Stimulated activated CD8-positive, alpha-beta memory T cell treated with anti-CD3 and anti-CD28 coated beads, Interleukin-15, amount 100 ng/mL, for 24 hours (primary cell): ENCODE measurements at regions not wholly inside any gene's neighbourhood (a gene's known extent, or its start where the extent isn't known, plus 50 kb on each side); places are given as distances from the start of the nearest gene placed in this dataset.

Source experiments
- DNase-seq: peaks from one replicate; pipeline ENCODE4 v3.0.0-alpha.2; 2020; ENCODE audit warnings: low read depth

- DNase-seq = no peak
These were observed 260.8 kb upstream of the HABP2 start for GRCh38 chr10:113292086-113292485.

- DNase-seq = no peak
These were observed 260.1 kb upstream of the HABP2 start for GRCh38 chr10:113292743-113293142.

DNA sequence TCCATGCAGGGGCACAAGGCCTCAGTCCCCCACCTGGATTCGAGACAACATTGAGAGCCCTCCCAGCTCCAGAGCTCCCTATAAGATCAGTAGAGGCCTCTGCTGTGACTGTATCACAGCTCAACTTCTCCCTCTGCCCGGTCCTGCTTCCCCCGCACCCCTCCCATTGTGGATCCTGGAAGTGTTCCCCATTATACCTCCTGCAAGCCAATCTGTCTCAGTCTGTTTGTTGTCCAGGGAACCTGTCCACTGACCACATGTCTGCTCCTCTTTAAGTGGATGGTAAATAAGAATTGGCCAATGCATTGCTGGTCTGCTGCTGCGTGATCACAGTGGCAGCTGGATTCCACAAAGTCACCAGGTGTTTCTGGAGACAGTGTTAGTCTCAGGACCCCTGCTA is 259.7 kb upstream of the HABP2 start:
- DNase-seq = no peak

- no peak for DNase-seq
These were observed 258.0 kb upstream of the HABP2 start for GRCh38 chr10:113294868-113295267.

GRCh38 chr10:113297226-113297625 is 255.6 kb upstream of the HABP2 start:
- no peak for DNase-seq

DNA sequence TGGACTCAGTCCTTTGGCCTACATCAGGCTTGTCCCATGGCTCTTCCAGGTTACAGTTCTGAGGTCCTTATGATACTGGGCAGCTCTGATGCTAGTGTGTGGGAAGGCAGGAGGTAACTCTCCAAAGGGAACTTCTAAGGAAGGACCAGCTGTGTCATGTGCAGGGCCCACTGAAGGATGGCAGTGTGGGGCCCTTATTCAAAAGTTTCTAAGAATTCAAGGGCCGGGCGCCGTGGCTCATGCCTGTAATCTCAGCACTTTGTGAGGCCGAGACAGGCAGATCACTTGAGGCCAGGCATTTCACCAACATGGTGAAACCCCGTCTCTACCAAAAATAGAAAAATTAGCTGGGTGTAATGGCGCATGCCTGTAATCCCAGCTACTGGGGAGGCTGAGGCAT is 254.2 kb upstream of the HABP2 start:
- no peak for DNase-seq

- DNase-seq = no peak
These were observed 252.7 kb upstream of the HABP2 start for GRCh38 chr10:113300201-113300600.

DNA sequence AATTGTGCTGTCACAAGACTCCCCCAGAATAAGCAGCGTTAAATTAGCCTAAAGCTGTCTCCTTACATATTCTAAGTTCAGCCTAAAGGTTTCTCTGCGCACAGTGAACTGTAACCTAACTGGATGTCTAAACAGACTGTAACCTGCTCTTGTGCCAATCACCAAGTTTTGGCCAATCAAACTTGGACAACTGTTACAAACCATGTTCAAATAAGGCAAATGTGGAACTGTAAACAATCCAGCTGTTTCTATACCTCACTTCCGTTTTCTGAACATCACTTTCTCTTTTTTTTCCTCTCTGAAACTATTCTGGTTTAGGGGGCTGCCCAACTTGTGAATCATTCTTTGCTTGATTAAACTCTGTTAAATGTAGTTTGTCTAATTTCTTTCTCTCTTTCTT is 252.2 kb upstream of the HABP2 start:
- no peak for DNase-seq

DNA sequence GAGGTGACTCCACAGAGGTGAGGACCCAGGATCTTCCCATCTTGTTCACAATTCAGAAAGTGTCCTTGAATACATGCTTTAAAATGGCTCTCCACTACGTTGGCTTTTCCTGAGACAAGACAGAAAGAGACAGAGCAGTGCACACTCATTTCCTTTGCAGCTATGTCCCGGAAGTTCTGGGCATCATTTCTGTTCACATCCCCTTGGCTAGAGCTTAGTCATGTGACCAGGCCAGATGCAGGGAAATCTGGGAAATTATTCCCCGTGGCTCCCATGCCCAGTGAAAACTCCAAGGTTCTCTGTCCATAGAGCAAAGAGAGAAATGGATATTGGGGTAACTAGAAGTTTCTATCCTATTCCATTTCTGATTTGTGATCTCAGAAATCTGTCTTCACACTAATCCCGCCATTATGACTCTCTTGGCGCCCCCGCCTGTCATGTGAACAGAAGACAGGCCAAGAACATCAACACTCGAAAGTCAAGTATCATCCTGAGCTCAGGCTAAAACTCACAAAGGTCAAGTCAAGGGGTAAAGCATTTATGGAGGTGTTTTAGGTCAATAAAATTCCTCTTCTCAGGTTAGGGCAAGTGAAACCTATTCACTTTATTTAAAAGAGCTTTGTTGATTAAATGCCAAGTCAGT is 251.4 kb upstream of the HABP2 start:
- no peak for DNase-seq

- DNase-seq = no peak
These were observed 250.8 kb upstream of the HABP2 start for GRCh38 chr10:113302062-113302461.

DNA sequence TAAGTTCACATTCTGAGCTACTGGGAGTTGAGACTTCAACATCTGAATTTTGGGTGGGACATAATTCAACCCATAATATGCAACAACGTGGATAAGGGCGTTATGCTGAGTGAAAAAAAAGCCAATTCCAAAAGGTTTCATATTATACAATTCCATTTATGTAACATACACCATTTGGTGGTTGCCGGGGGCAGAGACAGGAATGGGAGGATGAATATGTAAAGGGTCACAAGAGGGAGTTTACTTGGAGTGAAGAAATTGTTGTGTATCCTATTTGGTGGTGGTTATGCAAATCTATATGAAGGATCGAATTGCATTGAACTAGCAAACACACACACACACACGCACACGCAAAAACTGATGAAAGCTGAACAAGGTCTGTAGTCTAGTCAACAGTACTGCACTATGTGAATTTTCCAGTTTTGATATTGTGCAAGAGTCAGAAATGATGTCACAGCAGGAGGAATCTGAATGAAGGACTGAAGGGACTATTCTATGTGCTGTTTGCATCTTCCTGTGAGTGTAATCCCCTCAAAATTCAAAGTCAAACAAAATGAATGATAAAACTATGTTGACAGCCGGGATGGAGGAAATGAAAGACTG is 249.2 kb upstream of the HABP2 start:
- DNase-seq = no peak

- DNase-seq = no peak
These were observed 248.1 kb upstream of the HABP2 start for GRCh38 chr10:113304726-113305125.

DNA sequence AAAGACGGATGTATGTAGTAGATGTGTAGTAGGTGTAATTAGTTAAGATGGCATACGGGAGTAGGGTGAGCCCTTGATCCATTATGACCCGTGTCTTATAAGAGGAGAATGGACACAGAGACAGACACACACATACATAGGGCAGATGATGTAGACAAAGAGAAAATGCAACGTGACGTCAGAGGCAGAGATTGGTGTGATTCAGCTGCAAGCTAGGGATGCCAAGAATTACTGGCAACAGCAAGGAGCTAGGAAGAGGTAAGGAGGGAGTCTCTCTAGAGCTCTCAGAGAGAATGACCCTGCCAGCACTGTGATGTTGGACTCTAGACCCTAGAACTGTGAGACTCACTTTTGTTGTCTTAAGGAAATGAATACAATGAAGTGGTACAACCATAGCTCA is 247.0 kb upstream of the HABP2 start:
- DNase-seq = no peak

DNA sequence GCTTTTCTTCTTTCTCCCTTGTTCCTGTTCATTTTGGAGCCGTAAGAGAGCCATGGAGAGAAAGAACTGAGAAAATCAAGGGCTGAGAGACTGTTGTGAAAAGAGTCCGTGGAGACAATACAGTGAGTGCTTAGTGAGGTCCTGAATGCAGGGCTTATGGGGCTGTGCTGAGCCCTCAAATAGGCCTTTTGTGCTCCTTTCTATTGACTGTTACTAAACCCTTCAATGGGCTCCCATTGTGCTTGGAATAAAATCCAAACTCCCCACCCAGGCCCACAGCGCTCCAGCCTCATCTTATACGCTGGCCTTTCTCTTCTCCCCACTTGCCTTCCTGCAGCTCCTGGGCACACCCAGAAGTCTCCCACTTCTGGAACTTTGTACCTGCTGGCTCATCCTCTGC is 243.1 kb upstream of the HABP2 start:
- DNase-seq = no peak

GRCh38 chr10:113310347-113310746 is 242.5 kb upstream of the HABP2 start:
- no peak for DNase-seq

GRCh38 chr10:113313048-113313602 is 239.7 kb upstream of the HABP2 start:
- DNase-seq = no peak

DNA sequence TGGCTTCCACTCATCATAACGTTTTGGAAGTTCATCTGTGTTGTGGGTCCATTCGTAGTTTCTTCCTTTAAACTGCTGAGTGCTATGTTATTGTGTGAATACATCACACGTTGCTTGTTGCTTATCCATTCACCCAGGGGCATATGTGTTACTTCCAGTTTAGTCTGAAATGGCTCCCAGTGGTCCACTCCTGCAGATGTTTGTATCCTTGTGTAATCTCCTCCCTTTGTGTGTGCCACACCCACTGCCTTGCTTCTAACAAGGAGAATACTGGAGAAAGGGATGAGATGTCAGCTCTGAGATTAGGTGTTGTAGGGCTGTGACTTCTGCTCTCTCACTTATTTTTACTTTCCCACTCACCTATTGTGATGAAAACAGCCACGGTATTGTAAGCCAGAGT is 239.1 kb upstream of the HABP2 start:
- no peak for DNase-seq

- no peak for DNase-seq
These were observed 236.3 kb upstream of the HABP2 start for GRCh38 chr10:113316506-113316905.

DNA sequence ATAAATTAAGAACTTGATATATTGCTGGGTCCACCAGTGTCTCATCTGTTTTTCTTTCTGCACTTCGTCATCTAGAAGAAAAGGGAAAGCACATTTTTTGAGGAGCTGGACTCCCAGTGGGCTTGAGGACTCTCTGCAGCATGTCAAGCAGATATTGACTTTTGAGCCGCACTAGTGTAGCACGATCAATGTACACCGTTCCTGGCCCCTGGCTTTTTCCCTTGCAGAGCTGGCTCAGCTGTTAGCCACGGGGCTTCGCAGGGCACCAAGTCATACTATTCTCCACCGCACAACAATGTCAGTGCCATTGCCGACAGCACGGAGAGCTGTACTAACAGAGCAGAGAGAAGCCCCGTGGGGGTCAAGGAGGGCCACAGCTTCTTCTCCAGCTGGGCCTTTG is 235.4 kb upstream of the HABP2 start:
- DNase-seq = no peak

DNA sequence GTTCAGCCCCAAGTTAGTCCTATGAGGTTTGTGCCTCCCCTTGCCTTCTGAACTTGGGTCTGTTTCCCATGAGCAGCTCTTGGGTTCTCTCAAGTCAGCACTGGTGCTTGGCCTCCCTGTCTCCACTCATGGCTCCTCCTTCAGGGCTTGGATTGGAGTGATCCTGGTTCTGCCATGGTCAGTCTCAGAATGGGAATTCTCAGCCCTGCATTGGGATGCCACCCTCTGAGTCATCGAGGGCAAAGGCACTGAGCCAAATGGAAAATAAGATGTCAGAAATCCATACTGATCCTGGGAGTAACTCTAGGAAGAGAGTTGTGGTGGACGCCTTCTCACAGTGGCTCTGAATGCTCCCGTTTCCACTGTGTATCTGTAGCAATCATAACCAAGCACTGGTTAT is 233.4 kb upstream of the HABP2 start:
- DNase-seq = no peak

DNA sequence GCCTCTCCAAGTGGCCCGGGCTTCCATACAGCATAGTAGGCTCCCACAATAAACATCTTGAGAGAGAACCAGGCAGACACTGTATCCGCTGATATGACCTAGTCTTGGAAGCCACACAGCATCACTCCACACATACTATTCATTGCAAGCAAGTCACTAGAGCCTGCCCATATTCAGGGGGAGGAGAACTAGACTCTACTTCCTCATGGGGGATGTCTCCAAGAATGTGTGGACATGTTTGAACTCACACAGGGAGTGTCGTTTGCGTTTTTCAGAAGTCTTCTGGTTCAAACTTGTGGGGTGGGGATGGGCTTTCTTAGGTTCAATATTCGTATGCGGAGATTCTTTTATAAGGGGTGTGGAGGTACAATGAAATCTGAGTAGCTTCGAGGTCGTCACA is 232.6 kb upstream of the HABP2 start:
- DNase-seq = no peak

GRCh38 chr10:113320987-113321386 is 231.9 kb upstream of the HABP2 start:
- DNase-seq = no peak

DNA sequence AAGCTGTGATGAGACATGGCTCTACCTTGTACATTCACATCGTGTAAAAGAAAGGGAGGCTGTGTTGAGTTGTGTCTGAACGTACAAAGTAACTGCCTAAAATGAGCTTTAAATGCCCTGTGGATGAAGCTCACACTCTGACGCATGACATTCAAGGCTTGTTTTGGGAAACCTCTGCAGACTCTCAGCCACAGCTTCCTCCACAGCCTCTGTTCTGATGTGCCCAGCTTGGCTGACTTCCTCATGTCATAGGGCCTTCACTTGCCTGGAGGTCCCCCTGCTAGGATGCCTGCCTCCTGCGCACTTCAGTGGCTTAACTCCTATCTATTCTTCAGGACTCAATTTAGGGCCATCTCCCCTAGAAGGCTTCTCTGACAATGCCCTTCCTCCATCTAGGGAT is 230.0 kb upstream of the HABP2 start:
- no peak for DNase-seq

GRCh38 chr10:113323985-113324384 is 228.9 kb upstream of the HABP2 start:
- DNase-seq = no peak
